RWPE2 (cell line): ENCODE measurements at regions not wholly inside any gene's neighbourhood (a gene's known extent, or its start where the extent isn't known, plus 50 kb on each side); places are given as distances from the start of the nearest gene placed in this dataset.

Experiments used
- ATAC-seq: fragments of 200-7000 bp; cut with Tn5 transposase; 3 replicates; pipeline ENCODE4 v1.9.1; 2021; ENCODE audit warnings: low read depth
- DNase-seq: peaks from one replicate; pipeline ENCODE4 v3.0.0-alpha.2; 2020; ENCODE audit warnings: low spot score
- H3K27ac ChIP-seq: fragments of 450-650 bp; 2 replicates; pipeline ENCODE4 v1.5.1; 2017; ENCODE audit warnings: mild to moderate bottlenecking; ENCODE audit not compliant: poor library complexity, severe bottlenecking
- H3K27me3 ChIP-seq: fragments of 250-450 bp; sonication (Bioruptor Pico); 2 replicates; pipeline ENCODE4 v1.5.1; 2021; ENCODE audit warnings: mild to moderate bottlenecking, moderate library complexity; ENCODE audit not compliant: insufficient read depth, poor library complexity, severe bottlenecking
- H3K36me3 ChIP-seq: fragments of 250-450 bp; sonication (Bioruptor Pico); 2 replicates; pipeline ENCODE4 v1.5.1; 2020; ENCODE audit warnings: low read depth, mild to moderate bottlenecking, moderate library complexity
- H3K4me1 ChIP-seq: fragments of 250-450 bp; sonication (Bioruptor Pico); 2 replicates; pipeline ENCODE4 v1.5.1; 2021; ENCODE audit warnings: mild to moderate bottlenecking, moderate library complexity; ENCODE audit not compliant: insufficient read depth, poor library complexity, severe bottlenecking
- H3K4me3 ChIP-seq: fragments of 250-450 bp; sonication (Bioruptor Pico); 2 replicates; pipeline ENCODE4 v1.5.1; 2021; ENCODE audit warnings: mild to moderate bottlenecking, moderate library complexity; ENCODE audit not compliant: severe bottlenecking
- H3K9me3 ChIP-seq: fragments of 250-450 bp; sonication (Bioruptor Pico); 2 replicates; pipeline ENCODE4 v1.5.1; 2021; ENCODE audit warnings: mild to moderate bottlenecking, moderate library complexity; ENCODE audit not compliant: severe bottlenecking
- CTCF ChIP-seq: fragments of 450-650 bp; IDR thresholded peaks from one replicate; pipeline ENCODE4 v1.5.1; 2017; ENCODE audit warnings: mild to moderate bottlenecking, moderate library complexity; ENCODE audit not compliant: poor library complexity, severe bottlenecking

- no peak for DNase-seq
- no peaks in the 10 kb centered on the region for H3K36me3 ChIP-seq
- TF ChIP-seq CTCF = no peak
- H3K27ac ChIP-seq = no peak overlapping the region
- peaks cover 5% of the 10 kb centered on the region for H3K27me3 ChIP-seq
- no peaks in the 10 kb centered on the region for H3K4me1 ChIP-seq
- no peak for ATAC-seq
- no peaks in the 10 kb centered on the region for H3K9me3 ChIP-seq
- no peak overlapping the region for H3K4me3 ChIP-seq
These were observed 515.3 kb downstream of the JRKL start for GRCh38 chr11:96905143-96905542.

- no peaks in the 10 kb centered on the region for H3K9me3 ChIP-seq
- ATAC-seq (no peak), DNase-seq (no peak)
- H3K36me3 ChIP-seq = no peaks in the 10 kb centered on the region
- TF ChIP-seq CTCF = no peak
- H3K27ac ChIP-seq = no peak overlapping the region
- no peak overlapping the region for H3K4me3 ChIP-seq
- H3K27me3 ChIP-seq = peaks cover 5% of the 10 kb centered on the region
- H3K4me1 ChIP-seq = no peaks in the 10 kb centered on the region
These were observed 515.9 kb downstream of the JRKL start for GRCh38 chr11:96905663-96906062.

GRCh38 chr11:96906476-96906875, 516.7 kb downstream of the JRKL start:
- Histone ChIP-seq H3K36me3 (no peaks in the 10 kb centered on the region), H3K27me3 (peaks cover 5% of the 10 kb centered on the region), H3K27ac (no peak overlapping the region), H3K4me1 (no peaks in the 10 kb centered on the region), H3K9me3 (no peaks in the 10 kb centered on the region), H3K4me3 (no peak overlapping the region)
- ATAC-seq = no peak
- DNase-seq = no peak
- TF ChIP-seq CTCF = no peak

- no peak for DNase-seq
- no peak overlapping the region for H3K4me3 ChIP-seq
- TF ChIP-seq CTCF = no peak
- H3K27me3 ChIP-seq = no peaks in the 10 kb centered on the region
- no peak for ATAC-seq
- no peaks in the 10 kb centered on the region for H3K9me3 ChIP-seq
- H3K36me3 ChIP-seq = no peaks in the 10 kb centered on the region
- H3K4me1 ChIP-seq = no peaks in the 10 kb centered on the region
- H3K27ac ChIP-seq = no peak overlapping the region
These were observed 536.0 kb downstream of the JRKL start for GRCh38 chr11:96925862-96926261.

- no peak for TF ChIP-seq CTCF
- no peaks in the 10 kb centered on the region for H3K4me1 ChIP-seq
- H3K27me3 ChIP-seq = peaks cover 6% of the 10 kb centered on the region
- no peaks in the 10 kb centered on the region for H3K36me3 ChIP-seq
- no peak for ATAC-seq
- H3K27ac ChIP-seq = no peak overlapping the region
- no peaks in the 10 kb centered on the region for H3K9me3 ChIP-seq
- H3K4me3 ChIP-seq = no peak overlapping the region
- DNase-seq = no peak
These were observed 550.4 kb downstream of the JRKL start for GRCh38 chr11:96940227-96940626.
